GM21619 (cell line): ENCODE measurements at regions not wholly inside any gene's neighbourhood (a gene's known extent, or its start where the extent isn't known, plus 50 kb on each side); places are given as distances from the start of the nearest gene placed in this dataset.
A peak's percentile ranks its signal among the peaks of the same experiment; 100 is the strongest.
"Not testable (repeated sequence)": the region's sequence is repeated elsewhere in the genome, so short reads cannot be mapped to it uniquely, and the experiment has no call there.

Experiments
- ATAC-seq: cut with Tn5 transposase; IDR thresholded peaks from one replicate; pipeline ENCODE4 v1.9.1; 2021; ENCODE audit not compliant: unreplicated experiment

DNA sequence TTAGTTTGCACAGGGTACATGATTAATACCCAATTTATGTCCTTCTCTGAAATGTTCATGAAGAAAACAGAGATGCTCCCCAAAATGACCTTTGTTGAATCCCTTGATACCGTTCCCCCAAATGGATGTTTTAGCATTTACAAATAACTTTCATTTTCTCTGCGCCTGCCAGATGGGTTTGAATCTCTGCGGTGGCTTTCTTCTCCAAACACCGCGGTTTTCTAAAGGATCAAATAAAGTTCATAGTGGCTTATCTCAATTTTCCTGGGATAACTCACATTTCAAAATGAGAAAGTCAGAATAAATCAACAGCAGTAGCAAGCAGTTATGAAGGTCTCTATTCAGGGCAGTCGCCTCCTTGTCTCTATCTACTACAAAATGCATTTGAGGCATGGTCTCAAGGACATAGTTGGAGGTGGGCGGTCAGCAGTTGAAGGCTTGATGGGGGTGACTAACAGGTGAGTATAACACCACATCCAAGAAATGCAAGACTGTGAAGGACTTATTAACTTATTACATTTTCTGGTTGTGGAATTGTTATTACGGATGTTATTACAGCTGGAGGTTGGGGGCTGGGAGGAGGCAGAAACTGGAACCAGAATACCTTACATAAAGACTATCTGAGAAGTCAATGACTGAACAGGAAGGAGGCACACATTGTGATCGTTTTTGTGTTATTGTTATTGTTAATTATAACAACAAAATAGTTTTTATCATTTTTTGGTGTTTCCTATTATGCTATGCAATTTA lies 1513.3 kb downstream of the FAM181B start:
- no peak for ATAC-seq

DNA sequence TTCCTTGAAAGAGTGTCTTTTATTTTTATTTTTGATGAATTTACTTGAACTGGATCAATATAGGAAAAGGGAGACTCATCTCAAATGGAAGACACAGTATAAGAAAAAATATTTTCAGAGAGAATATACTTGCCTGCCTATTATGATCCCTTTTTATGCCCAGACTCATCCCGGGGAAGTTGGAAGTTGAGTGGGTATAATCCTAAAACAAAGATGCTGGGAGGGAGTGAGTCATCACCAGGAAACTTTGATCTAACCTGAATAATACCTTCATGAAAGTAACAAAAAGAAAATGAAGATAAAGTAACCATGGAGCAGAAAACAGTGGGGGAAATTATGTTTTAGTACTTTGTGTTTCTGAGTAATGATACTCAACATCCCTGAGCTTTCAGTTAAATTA lies 1514.0 kb downstream of the FAM181B start:
- no peak for ATAC-seq

DNA sequence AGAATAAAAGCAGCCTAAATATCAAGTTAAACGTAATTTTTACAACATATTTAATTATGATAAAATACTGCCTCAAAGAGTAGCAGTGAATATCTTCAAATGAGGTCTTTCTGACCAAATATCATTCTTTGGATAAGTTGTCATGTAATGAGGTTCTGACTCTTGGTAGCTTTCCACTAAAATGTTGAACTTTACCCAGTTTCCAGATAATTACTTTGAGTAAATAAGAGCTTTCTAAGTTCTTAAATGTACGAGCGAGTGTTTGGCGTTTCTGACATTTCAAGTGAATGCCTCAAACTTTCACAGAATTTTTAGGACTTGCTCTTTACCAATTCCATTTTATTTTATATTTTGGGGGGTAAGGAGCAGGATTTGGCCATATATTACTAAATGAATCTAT lies 1515.2 kb downstream of the FAM181B start:
- no peak for ATAC-seq

DNA sequence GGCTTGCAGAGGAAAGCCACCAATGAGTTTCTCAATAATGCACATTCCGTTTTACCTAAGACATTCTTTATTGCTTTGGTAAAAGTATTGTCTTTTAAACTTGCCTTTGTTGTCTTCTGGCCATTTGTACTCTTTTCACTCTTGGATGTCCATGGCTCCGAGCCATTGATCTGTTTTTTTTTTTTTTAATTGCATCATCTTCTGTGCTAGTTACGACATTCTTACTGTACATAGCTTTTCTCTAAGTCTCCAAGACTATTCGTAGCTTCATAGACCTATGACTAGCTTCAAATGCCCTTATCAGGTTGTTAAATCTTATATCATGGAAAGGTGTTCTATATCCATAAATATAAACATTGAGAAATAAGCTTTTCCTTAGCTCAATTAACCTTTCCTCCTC lies 1522.6 kb downstream of the FAM181B start:
- no peak for ATAC-seq

DNA sequence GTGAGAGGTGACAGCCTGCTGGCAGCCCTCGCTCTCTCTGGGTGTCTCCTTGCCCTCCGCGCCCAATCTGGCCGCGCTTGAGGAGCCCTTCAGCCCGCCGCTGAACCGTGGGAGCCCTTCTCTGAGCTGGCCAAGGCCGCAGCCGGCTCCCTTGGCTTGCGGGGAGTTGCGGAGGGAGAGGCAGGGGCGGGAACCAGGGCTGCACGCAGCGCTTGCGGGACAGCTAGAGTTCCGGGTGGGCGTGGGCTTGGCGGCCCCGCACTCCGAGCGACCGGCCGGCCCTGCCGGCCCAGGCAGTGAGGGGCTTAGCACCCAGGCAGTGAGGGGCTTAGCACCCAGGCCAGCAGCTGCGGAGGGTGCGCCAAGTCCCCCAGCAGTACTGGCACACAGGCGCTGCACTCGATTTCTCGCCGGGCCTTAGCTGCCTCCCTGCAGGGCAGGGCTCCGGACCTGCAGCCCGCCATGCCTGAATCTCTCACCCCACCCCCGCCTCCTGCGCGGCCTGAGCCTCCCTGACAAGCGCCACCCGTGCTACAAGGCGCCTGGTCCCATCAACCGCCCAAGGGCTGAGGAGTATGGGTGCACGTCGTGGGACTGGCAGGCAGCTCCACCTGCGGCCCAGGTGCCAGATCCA lies 1526.1 kb downstream of the FAM181B start:
- no peak for ATAC-seq

DNA sequence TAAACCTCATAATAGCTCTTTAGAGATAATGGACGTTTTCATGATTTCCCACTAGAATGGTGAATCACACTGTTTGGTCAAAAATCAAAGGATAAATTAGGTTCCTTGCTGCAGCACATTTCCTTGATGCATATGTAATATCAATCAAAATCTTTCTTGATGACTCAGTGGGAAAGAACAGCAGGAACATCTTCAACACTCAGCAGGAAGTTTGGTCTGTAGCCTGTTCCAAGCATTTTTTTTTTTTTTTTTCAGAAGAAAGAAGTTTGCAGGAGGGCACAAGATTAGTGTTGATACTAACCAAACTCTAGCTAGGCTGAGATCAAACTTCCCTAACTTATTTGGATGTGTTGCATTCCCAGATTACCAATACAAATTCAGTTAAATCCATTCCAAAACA lies 1529.8 kb downstream of the FAM181B start:
- ATAC-seq, result no peak

DNA sequence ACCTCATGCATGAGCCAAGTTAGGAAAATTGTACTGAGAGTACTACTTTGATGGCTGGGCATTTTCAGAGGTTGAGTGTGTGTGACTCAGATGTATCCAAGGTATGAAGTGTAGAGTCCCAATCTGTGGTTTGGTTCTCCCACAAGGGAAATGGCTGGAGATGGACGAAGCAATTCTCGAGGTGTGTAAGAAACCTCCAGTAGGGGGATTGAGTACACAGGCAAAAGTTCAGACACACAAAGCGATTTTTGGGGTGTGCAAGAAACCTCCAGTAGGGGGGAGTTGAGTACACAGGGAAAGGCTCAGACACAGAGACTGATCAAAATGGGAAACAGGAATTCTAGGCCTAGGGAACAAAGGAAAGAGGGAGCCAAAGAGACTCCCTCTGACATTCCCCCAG lies 1536.3 kb downstream of the FAM181B start:
- no peak for ATAC-seq

DNA sequence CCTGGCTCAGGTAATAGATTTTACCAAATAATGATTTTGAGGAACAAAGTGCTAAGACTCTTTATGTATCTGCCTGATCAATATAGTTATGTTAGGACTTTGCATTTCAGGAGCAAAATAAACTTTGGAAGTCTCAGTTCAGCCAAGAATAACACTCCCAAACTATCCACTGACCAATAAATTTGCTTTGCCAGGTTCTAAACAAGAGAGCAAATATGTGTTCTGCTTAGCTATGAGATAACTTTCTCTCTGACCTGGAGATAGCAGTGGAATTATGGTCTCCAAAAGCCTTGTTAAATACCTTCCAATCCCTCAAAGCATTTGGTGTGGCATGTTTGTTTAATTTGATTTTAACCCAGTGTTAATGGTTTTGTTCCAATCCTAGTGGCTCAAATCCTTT lies 1541.1 kb downstream of the FAM181B start:
- ATAC-seq, result no peak

DNA sequence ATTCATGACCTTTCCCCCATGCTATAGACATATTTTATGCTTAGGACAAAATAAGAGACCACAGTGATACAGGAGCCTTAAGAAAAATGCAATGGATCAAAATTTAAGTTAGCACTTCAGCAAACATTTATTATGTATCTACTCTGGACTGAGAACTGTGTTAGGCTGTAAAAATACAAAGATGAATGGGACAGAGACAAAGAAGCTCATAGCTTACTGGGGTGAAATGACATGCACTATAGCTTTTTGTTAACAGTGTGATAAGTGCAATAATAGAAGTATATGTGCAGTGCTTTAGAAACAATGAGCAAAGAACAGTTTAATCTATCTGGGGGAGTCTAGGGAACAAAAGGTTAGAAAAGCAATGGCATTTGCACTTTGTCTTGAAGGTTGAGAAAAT lies 1543.1 kb downstream of the FAM181B start:
- ATAC-seq, result no peak

DNA sequence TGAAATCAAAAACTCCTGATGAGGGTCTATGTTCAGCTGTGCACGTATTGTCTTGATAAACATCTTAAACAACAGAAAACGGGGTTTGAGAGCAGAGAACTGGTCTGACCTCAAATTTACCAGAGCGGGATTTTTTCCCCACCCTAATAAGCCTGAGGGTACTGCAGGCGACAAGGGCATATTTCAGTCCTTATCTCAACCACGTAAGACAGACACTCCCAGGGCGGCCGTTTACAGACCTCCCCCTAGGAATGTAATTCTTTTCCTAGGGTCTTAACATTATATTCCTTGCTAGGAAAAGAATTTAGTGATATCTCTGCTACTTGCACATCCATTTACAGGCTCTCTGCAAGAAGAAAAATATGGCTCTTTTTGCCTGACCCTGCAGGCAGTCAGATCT lies 1546.6 kb downstream of the FAM181B start:
- not testable (repeated sequence) for ATAC-seq

DNA sequence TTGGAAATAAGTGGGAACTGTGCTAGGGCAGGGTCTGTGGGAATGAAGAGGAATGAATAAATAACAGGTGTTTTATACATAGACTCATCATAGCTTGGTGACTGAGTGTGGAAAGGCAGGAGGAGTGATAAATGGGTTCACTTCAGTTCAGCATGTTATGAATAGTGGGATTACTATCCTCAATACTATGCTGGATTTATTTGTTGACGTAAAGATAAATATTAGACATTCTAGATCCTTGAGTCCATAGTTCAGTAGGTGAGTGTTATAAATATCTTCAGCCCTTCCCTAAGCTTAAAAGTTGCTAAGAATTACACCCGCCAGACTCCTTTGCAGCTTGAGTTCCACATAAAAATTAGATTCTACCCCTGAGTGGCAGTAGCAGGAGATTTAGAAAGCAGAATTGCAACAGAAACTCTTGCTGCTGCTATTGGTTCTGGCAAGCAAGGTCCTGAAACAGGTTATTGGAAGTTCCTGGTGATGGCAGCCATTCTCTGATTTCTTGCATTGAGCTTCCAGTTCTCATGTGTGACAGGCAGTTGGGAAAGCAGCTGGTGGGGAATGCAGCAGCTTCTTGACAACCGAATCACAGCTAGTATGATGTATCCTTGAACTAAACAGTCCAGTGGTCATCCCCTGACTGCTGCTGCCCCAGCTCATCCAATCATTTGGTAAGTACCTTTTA lies 1558.9 kb downstream of the FAM181B start:
- no peak for ATAC-seq

DNA sequence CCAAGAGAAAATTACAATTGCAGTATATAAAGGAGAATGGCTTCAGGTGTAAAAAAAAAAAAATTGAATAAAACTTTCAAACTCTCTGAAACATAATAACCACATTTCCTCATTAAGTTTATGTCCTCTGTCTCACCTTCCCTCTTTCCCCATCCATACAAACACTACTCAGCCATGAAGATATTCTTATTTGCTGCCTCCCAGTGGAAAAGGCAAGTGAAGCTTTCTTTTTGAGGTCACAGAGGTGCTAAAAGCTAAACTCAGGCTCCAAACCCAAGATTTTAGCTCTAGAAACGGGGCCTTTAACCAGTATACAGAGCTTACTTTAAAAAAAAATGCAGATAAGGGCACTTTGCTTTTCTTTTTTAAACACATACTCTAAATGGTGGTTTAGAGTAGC lies 1568.5 kb downstream of the FAM181B start:
- no peak for ATAC-seq

DNA sequence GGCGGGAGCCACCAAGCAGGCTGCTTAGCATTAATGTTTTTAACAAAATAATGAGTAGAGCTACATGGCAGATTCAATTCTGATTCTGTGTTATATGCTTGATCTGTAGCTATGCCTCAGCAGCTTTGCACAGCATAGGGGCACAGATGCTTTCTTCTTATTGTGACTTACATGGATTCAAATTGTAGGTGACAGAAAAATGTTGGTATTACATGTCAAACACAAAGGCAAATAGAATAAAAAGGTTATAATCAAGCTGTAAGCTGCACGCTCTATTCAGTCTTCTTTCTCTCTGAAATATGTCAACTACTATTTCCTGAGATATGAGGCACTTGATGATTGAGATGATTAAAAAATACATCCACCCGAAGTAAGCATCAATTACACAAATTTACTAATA lies 1573.8 kb downstream of the FAM181B start:
- no peak for ATAC-seq

DNA sequence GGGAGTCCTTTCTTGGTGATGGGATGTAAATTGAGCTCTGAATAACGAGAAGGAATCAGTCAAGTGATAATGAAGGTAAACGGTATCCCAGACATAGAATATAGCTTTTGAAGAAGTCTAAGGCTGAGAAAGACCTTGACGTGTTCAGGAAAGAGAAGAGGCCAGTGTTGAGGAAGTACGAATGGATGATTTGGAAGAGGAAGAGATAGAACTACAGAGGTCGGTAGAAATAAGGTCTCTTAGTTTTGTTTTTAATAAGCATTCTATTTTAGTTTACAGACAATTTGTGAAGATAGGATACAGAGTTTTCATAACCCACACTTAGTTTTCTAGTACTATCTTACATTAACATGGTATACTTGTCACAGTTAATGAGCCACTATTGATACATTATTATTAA lies 1598.1 kb downstream of the FAM181B start:
- peak; percentile 60 for ATAC-seq

DNA sequence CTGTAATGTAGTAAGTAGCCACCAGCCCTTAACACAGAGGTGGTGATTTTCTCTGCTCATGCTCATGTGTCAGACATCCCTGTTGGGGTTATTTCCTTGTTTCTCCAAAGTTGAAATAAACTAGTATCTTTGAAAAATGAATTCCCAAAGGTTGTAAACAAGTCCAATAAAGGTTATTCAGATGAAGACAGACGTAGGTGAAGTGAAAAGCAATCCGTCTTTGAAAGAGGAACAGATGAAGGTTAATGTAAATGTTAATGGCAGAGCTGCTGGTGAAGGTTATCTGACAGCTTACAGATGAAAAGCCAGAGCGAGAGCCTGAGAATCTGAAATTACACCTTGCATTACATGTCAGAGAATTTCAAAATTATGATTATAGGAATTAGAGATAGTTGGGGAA lies 1604.0 kb downstream of the FAM181B start:
- ATAC-seq, result no peak

DNA sequence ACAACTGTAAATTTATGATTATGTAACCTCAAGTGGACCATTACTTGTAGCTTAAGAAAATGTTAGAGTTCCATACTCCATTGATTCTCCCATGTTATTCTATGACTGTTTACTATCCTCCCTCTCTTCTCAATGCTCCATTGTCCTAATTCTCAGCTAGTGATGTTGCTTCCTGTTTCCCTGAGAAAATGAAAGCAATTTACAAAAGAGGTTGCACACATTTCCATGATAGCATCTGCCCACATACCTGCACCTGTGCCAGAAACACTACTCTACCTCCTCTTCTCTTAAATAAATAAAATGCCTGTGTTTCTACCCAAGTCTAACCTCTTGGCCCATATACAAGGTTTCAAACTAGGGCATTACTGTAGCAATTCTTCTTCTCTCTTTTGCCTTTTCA lies 1620.9 kb downstream of the FAM181B start:
- no peak for ATAC-seq

DNA sequence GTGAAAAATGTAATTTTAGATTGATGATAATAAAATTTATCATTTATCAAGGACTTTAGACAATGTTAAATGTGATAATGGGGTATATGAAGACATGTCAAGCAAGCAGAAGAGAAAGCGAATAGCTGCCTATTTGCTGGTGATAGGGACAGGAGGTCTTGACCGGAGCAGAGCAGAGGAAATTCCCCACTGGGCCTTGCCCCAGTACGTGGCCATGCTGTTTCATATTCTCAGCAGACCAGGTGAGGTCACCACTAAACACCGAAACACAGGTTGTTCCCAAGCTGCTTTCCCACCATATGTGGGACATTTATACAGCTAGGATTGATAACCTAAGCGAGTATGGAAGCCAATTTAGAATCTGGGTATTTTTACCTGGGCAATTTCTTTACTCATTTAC lies 1629.6 kb downstream of the FAM181B start:
- ATAC-seq, result no peak

DNA sequence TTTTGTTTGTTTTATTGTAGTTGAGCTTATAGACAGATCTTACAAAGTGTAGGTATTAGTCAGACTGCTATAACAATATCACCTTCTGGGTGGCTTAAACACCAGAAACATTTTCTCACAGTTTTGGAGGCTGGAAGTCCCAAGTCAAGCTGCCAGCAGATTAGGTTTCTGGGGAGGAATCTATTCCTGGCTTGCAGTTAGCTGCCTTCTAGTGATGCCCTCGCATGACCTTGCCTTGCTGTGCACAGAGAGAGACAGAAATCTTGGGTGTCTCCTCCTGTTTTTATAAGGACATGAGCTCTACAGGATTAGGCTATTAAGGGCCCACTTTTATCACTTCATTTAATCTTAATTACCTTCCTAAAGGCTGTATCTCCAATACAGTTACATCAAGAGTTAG lies 1635.2 kb downstream of the FAM181B start:
- no peak for ATAC-seq

DNA sequence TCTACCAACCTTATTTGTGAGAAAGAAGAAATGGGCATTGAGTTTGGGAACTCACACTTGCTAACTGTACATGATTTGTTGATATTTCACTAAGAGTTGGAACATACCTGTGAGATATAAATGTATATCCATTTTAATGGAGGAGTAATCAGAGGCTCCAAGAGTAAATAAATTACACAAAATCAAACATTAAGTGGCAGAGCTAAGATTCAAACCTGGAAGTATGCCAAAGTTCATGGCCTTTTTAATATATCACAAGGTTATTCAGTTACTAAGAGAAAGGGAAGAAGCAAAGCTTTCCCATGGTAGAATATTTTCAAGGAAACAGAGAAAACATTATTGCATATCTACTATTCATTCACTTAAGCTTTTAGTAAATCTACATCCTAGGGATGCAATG lies 1641.1 kb downstream of the FAM181B start:
- no peak for ATAC-seq

DNA sequence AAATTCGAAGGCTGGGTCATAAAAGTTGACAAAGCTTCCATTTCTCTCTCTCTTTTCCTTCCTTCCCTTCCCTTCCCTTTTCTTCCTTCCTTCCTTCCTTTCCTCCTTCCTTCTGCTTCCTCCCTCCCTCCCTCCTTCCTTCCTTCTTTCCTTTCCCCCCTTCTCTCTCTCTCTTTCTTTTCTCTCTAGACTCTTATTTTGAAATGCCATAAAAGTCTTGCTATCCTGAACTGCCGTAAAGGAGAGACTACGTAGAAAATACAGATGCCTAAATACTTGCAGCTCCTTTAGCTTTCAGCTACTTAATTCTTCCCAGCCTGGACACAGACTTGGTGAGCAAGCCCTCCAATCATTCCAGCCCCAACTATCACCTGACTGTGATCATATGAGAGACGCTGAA lies 1644.4 kb downstream of the FAM181B start:
- ATAC-seq, result no peak

DNA sequence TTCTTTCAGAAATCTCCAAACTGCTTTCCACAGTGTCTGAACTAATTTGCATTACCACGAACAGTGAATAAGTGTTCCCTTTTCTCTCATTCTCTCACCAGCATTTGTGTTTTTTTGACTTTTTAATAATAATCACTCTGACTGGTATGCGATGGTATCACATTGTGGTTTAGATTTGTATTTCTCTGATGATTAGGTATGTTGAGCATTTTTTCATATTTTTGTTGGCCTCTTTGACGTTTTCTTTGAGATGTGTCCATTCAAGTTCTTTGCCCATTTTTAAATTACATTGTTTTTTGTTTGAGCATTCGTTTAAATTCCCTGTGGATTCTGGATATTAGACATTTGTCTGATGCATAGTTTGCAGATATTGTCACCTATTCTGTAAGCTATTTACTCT lies 1639.6 kb upstream of the TENM4 start:
- no peak for ATAC-seq

DNA sequence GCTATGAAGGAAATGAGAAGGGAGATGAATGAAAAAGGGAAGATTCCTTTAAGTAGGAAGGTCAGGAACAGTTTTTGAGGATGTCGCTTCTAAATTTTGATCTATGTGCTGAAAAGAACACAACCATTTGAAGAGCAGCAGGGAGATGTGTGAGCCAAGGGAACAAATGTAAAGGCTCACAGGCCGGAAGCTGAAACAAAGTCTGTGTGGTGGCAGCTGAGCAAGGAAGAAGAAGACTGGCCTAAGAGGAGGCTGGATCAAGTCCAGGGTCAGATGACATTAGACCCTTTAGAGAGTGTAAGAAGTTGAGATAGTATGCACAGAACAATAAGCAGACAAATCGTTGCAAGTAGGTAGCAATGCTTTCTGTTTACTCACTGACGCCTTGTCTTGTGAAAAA lies 1631.4 kb upstream of the TENM4 start:
- no peak for ATAC-seq
